K562 (cell line): ENCODE measurements at regions not wholly inside any gene's neighbourhood (a gene's known extent, or its start where the extent isn't known, plus 50 kb on each side); places are given as distances from the start of the nearest gene placed in this dataset.
A peak's percentile ranks its signal among the peaks of the same experiment; 100 is the strongest.

Experiments used
- ATAC-seq: fragments of 200-7000 bp; cut with Tn5 transposase; 3 replicates; pipeline ENCODE4 v1.9.1; 2020; ENCODE audit warnings: moderate library complexity
- BruUV-seq: library from RNA; stranded (reverse); fragments of 400-500 nt; replicated peaks from 2 replicates; lab custom pipeline; 2021; lab: Mats Ljungman, UMichigan
- CTCF ChIA-PET: fragments of 300-600 bp; formaldehyde crosslinking; extraction: SDS; loops from one replicate; lab custom pipeline; 2021; ENCODE audit warnings: low intra/inter-chr PET ratio; lab: Yijun Ruan, JAX
- POLR2A ChIA-PET: fragments of 300-600, 350-650 bp; sonication (Branson Sonifier 250); formaldehyde crosslinking; extraction: SDS; loops from one replicate; lab custom pipeline; 2021; ENCODE audit warnings: antibody characterized with exemption, inconsistent platforms; lab: Yijun Ruan, JAX
- DNase-seq, 4 experiments: peaks; one replicate each; pipeline versions ENCODE4 v3.0.0 to v3.0.0-alpha.2; 2011 to 2018; ENCODE audit warnings: low spot score in 3 of 4, mixed read lengths in 3 of 4; ENCODE audit errors: extremely low read depth in 1 of 4
- FAIRE-seq: peaks from 2 replicates; lab custom pipeline; 2011; peaks lifted over from hg19 to GRCh38; lab: Jason Lieb, UNC
- H2AFZ ChIP-seq: 2 replicates; pipeline ENCODE4 v1.6.0; 2011; ENCODE audit warnings: low read depth, low read length, control low read depth, inconsistent platforms
- H3K27ac ChIP-seq: fragments of 200-600 bp; 3 replicates; pipeline ENCODE4 v1.8.0; 2011; ENCODE audit warnings: low read depth, mild to moderate bottlenecking, control low read depth, inconsistent platforms, low read length, moderate library complexity, mixed read lengths; ENCODE audit errors: extremely low read depth
- H3K27me3 ChIP-seq, 2 experiments: fragments of 300-600 bp in 1 of 2; 2 replicates in 1 of 2; 3 replicates in 1 of 2; pipeline versions ENCODE4 v1.6.0 to v1.8.0; 2011; ENCODE audit warnings: inconsistent platforms in 2 of 2, low read length in 2 of 2, mild to moderate bottlenecking in 1 of 2, mixed read lengths in 1 of 2, moderate library complexity in 1 of 2; ENCODE audit not compliant: control insufficient read depth in 2 of 2, insufficient read depth in 2 of 2
- H3K36me3 ChIP-seq: fragments of 300-600 bp; 3 replicates; pipeline ENCODE4 v1.8.0; 2011; ENCODE audit warnings: mild to moderate bottlenecking, low read length, inconsistent platforms; ENCODE audit not compliant: control insufficient read depth, insufficient read depth
- H3K4me1 ChIP-seq, 2 experiments: fragments of 200-600 bp in 1 of 2; replicated peaks in 1 of 2; 2 replicates in 1 of 2; 3 replicates in 1 of 2; pipeline versions ENCODE4 v1.5.1 to v1.8.0; 2011; ENCODE audit warnings: inconsistent platforms in 2 of 2, low read length in 2 of 2, mild to moderate bottlenecking in 1 of 2, mixed read lengths in 1 of 2, moderate library complexity in 1 of 2; ENCODE audit not compliant: control insufficient read depth in 2 of 2, insufficient read depth in 2 of 2
- H3K4me2 ChIP-seq: 2 replicates; pipeline ENCODE4 v1.6.1; 2011; ENCODE audit warnings: low read length, control low read depth, inconsistent platforms, mixed read lengths; ENCODE audit not compliant: insufficient read depth
- H3K4me3 ChIP-seq: fragments of 200-600 bp; sonication (generic), shearing (Covaris generic); 2 replicates; pipeline ENCODE4 v1.5.1; 2016; ENCODE audit warnings: control low read depth, inconsistent platforms
- H3K79me2 ChIP-seq: fragments of 200-600 bp; 3 replicates; pipeline ENCODE4 v1.8.0; 2011; ENCODE audit warnings: low read length, inconsistent platforms; ENCODE audit not compliant: control insufficient read depth, insufficient read depth
- H3K9ac ChIP-seq, 2 experiments: 2 replicates each; pipeline versions ENCODE4 v1.6.0 to v1.6.1; 2011; ENCODE audit warnings: low read depth in 2 of 2, low read length in 2 of 2, control low read depth in 1 of 2, inconsistent platforms in 1 of 2, mild to moderate bottlenecking in 1 of 2, mixed read lengths in 1 of 2; ENCODE audit not compliant: insufficient read depth in 1 of 2
- H3K9me1 ChIP-seq: one replicate; pipeline ENCODE4 v1.6.0; 2011; ENCODE audit warnings: inconsistent platforms, mild to moderate bottlenecking, low read length, moderate library complexity; ENCODE audit not compliant: control insufficient read depth, insufficient read depth
- H3K9me3 ChIP-seq: replicated peaks from 2 replicates; pipeline ENCODE4 v1.5.1; 2011; ENCODE audit warnings: low read depth, low read length, inconsistent platforms; ENCODE audit not compliant: control insufficient read depth, insufficient read depth
- H4K20me1 ChIP-seq: replicated peaks from 2 replicates; pipeline ENCODE4 v1.6.1; 2011; ENCODE audit warnings: low read length, inconsistent platforms, mixed read lengths; ENCODE audit not compliant: control insufficient read depth, insufficient read depth
- C11orf30 ChIP-seq: fragments of 450-650 bp; IDR thresholded peaks from 2 replicates; pipeline ENCODE4 v1.6.1; 2016; ENCODE audit warnings: low read depth, mild to moderate bottlenecking
- CBFA2T2 ChIP-seq: fragments of 450-650 bp; conservative IDR thresholded peaks from 2 replicates; pipeline ENCODE4 v1.6.1; 2017; ENCODE audit warnings: mild to moderate bottlenecking
- CEBPZ ChIP-seq: fragments of 150-350 bp; IDR thresholded peaks from 2 replicates; pipeline ENCODE4 v1.6.1; 2014; ENCODE audit warnings: low read depth, mild to moderate bottlenecking, low read length, borderline replicate concordance
- KLF16 ChIP-seq: IDR thresholded peaks from 2 replicates; pipeline ENCODE4 v1.6.1; 2016; ENCODE audit warnings: antibody characterized with exemption
- MYC ChIP-seq, 2 experiments: fragments of 250-450 bp in 1 of 2; sonication (Bioruptor Pico) in 1 of 2; IDR thresholded peaks; 2 replicates each; pipeline versions ENCODE4 v1.5.1 to v1.6.1; 2012 to 2021; ENCODE audit warnings: low read depth in 2 of 2, borderline replicate concordance in 1 of 2, improper control_type of control experiment in 1 of 2, low read length in 1 of 2, mild to moderate bottlenecking in 1 of 2, moderate library complexity in 1 of 2
- NR1H2 ChIP-seq: sonication (generic); formaldehyde crosslinking; IDR thresholded peaks from 2 replicates; pipeline ENCODE4 v1.4.0; 2020; ENCODE audit warnings: mild to moderate bottlenecking, missing genetic modification reagents
- PRMT5 ChIP-seq: sonication (generic); formaldehyde crosslinking; IDR thresholded peaks from 2 replicates; pipeline ENCODE4 v1.5.0; 2020; ENCODE audit warnings: missing genetic modification reagents
- TBL1XR1 ChIP-seq, 2 experiments: IDR thresholded peaks; 2 replicates each; pipeline ENCODE4 v1.6.1; 2012; ENCODE audit warnings: improper control_type of control experiment in 2 of 2, low read length in 2 of 2, mild to moderate bottlenecking in 1 of 2
- ZNF316 ChIP-seq: fragments of 450-650 bp; IDR thresholded peaks from 2 replicates; pipeline ENCODE4 v1.6.1; 2016
- ZNF398 ChIP-seq: fragments of 250-450 bp; sonication (Bioruptor Pico); IDR thresholded peaks from 2 replicates; pipeline ENCODE4 v1.8.0; 2021; ENCODE audit warnings: moderate library complexity, mild to moderate bottlenecking, inconsistent platforms
- ZNF707 ChIP-seq: fragments of 250-450 bp; sonication (Bioruptor Pico); conservative IDR thresholded peaks from 2 replicates; pipeline ENCODE4 v1.8.0; 2022; ENCODE audit warnings: inconsistent platforms, mild to moderate bottlenecking, moderate library complexity
- WGBS: fragments of 100-300 bp; shearing (Covaris generic); methylation state at CpG from one replicate; pipeline ENCODE4 v1.1.6; 2016; ENCODE audit warnings: low coverage, mixed read lengths; ENCODE audit not compliant: insufficient coverage; ENCODE audit errors: missing lambda C conversion rate; 5-methylcytosine and 5-hydroxymethylcytosine counted together
- in situ Hi-C: fragments of 300-500 bp; cut with MboI; formaldehyde crosslinking; loops from 4 replicates; pipeline ENCODE4 v1.15.0; 2018; ENCODE audit warnings: inconsistent platforms, mixed read lengths
- intact Hi-C: fragments of 100-400 bp; cut with micrococcal nuclease; formaldehyde crosslinking; loops from 2 replicates; pipeline ENCODE4 v1.14.2; 2022
- TF ChIP-seq, protein P1 (sequence below), 2 experiments: IDR thresholded peaks; 2 replicates each; pipeline ENCODE4 v1.6.1; 2012; ENCODE audit warnings: improper control_type of control experiment in 2 of 2, low read depth in 2 of 2, low read length in 2 of 2, borderline replicate concordance in 1 of 2

DNA sequence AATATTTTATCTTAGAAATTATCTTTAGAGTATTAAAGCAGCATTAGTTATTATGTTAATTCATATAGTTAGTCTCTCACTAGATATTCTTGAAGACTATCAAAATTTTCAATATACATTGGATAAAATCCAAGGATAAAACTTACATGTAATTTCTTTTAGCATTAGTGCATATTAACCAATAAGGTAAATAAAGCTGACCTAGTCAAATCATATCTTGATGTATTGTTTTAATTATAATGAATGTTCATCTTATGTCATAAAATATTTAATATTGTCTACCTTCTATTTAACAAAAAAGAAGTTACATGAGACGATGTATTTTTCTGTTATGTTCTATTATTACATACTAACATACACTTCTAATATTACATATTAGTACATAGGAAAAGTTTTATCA, 301.7 kb upstream of the DAB2 start:
- 0% methylated on average over 1 of the region's 1 CpG for WGBS
- Histone ChIP-seq H2AFZ (no peak overlapping the region), H3K9me3 (no peaks in the 10 kb centered on the region), H4K20me1 (no peaks in the 10 kb centered on the region), H3K4me3 (no peak overlapping the region), H3K4me2 (no peak overlapping the region), H3K9ac (no peak overlapping the region), H3K27ac (no peak overlapping the region), H3K27me3 (no peaks in the 10 kb centered on the region; a peak in 1 of 5 replicates), H3K4me1 (peaks cover 0 to 2% of the 10 kb centered on the region in 2 experiments; a peak in 1 of 5 replicates), H3K36me3 (no peaks in the 10 kb centered on the region), H3K9me1 (no peaks in the 10 kb centered on the region), H3K79me2 (no peaks in the 10 kb centered on the region)
- DNase-seq (no peak), FAIRE-seq (no peak), ATAC-seq (no peak)
- intact Hi-C loops (no loop called here), in situ Hi-C loops (no loop called here)
- TF ChIP-seq C11orf30 (0 out of 2 replicates have a peak, but pooled peaks have one; percentile 13), ZNF707 (CRISPR knock-in tag) (no peak), TBL1XR1 (IDR thresholded peaks at IDR 0.05; ENCODE audit: low read length in 2 of 2) (no peak), PRMT5 (CRISPR knock-in tag) (no peak), NR1H2 (no peak), MYC (IDR thresholded peaks at IDR 0.05; ENCODE audit: low read depth, low read length) (no peak), MYC (CRISPR knock-in tag; IDR thresholded peaks at IDR 0.05; ENCODE audit: borderline replicate concordance, low read depth) (no peak), CEBPZ (no peak), ZNF316 (peak; percentile 73; the same call in 1 of the 2 replicates), ZNF398 (CRISPR knock-in tag) (no peak), CBFA2T2 (no peak), KLF16 (no peak)
- TF ChIP-seq, protein P1, sequence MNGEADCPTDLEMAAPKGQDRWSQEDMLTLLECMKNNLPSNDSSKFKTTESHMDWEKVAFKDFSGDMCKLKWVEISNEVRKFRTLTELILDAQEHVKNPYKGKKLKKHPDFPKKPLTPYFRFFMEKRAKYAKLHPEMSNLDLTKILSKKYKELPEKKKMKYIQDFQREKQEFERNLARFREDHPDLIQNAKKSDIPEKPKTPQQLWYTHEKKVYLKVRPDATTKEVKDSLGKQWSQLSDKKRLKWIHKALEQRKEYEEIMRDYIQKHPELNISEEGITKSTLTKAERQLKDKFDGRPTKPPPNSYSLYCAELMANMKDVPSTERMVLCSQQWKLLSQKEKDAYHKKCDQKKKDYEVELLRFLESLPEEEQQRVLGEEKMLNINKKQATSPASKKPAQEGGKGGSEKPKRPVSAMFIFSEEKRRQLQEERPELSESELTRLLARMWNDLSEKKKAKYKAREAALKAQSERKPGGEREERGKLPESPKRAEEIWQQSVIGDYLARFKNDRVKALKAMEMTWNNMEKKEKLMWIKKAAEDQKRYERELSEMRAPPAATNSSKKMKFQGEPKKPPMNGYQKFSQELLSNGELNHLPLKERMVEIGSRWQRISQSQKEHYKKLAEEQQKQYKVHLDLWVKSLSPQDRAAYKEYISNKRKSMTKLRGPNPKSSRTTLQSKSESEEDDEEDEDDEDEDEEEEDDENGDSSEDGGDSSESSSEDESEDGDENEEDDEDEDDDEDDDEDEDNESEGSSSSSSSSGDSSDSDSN (IDR thresholded peaks at IDR 0.05; ENCODE audit: borderline replicate concordance in 1 of 2, low read depth in 2 of 2, low read length in 2 of 2): no peak
- no TSS peak for BruUV-seq
- POLR2A ChIA-PET: no interaction called here
- CTCF ChIA-PET: no interaction called here
